Neural cell (in vitro differentiated cells): ENCODE measurements at regions not wholly inside any gene's neighbourhood (a gene's known extent, or its start where the extent isn't known, plus 50 kb on each side); places are given as distances from the start of the nearest gene placed in this dataset.

Experiments used
- H2AFZ ChIP-seq: fragments of 200-600, 300-800 bp; sonication (generic), shearing (Covaris generic); 2 replicates; pipeline ENCODE4 v1.6.0; 2014; ENCODE audit warnings: low read depth, mild to moderate bottlenecking, antibody characterized with exemption, low read length, moderate library complexity
- H3F3A ChIP-seq: fragments of 200-600 bp; shearing (Covaris generic); 2 replicates; pipeline ENCODE4 v1.6.1; 2016; ENCODE audit warnings: mild to moderate bottlenecking, moderate library complexity, mixed read lengths, antibody characterized with exemption, low read length; ENCODE audit not compliant: insufficient read depth, poor library complexity, severe bottlenecking
- H3K27ac ChIP-seq: fragments of 200-600, 300-800 bp; sonication (generic), shearing (Covaris generic); 2 replicates; pipeline ENCODE4 v1.5.1; 2014; ENCODE audit warnings: mild to moderate bottlenecking, low read length, moderate library complexity
- H3K27me3 ChIP-seq: fragments of 300-800, 200-600 bp; sonication (generic), shearing (Covaris generic); 2 replicates; pipeline ENCODE4 v1.6.0; 2014; ENCODE audit warnings: mild to moderate bottlenecking, low read depth, low read length, moderate library complexity; ENCODE audit not compliant: insufficient read depth
- H3K36me3 ChIP-seq: fragments of 300-800, 200-600 bp; sonication (generic), shearing (Covaris generic); 2 replicates; pipeline ENCODE4 v1.5.1; 2014; ENCODE audit warnings: mild to moderate bottlenecking, antibody characterized with exemption, low read length, moderate library complexity; ENCODE audit not compliant: insufficient read depth
- H3K4me2 ChIP-seq: fragments of 300-800, 200-600 bp; sonication (generic), shearing (Covaris generic); 2 replicates; pipeline ENCODE4 v1.6.0; 2014; ENCODE audit warnings: mild to moderate bottlenecking, low read length
- H3K4me3 ChIP-seq: fragments of 300-800, 200-600 bp; sonication (generic), shearing (Covaris generic); 2 replicates; pipeline ENCODE4 v1.5.1; 2014; ENCODE audit warnings: mild to moderate bottlenecking, low read length, moderate library complexity
- H3K79me2 ChIP-seq: fragments of 200-600 bp; shearing (Covaris generic); replicated peaks from 2 replicates; pipeline ENCODE4 v1.6.0; 2014; ENCODE audit warnings: mild to moderate bottlenecking, low read length, moderate library complexity; ENCODE audit not compliant: insufficient read depth
- H3K9ac ChIP-seq: fragments of 300-800, 200-600 bp; sonication (generic), shearing (Covaris generic); 2 replicates; pipeline ENCODE4 v1.6.1; 2016; ENCODE audit warnings: mild to moderate bottlenecking, low read length, mixed read lengths
- H3K9me2 ChIP-seq: fragments of 200-600 bp; shearing (Covaris generic); 2 replicates; pipeline ENCODE4 v1.6.1; 2016; ENCODE audit warnings: mild to moderate bottlenecking, low read length, mixed read lengths; ENCODE audit not compliant: insufficient read depth
- H3K9me3 ChIP-seq: fragments of 200-600, 300-800 bp; sonication (generic), shearing (Covaris generic); 2 replicates; pipeline ENCODE4 v1.6.1; 2016; ENCODE audit warnings: mild to moderate bottlenecking, mixed run types, low read length, moderate library complexity, mixed read lengths
- H4K20me1 ChIP-seq: fragments of 200-600 bp; shearing (Covaris generic); 2 replicates; pipeline ENCODE4 v1.6.1; 2016; ENCODE audit warnings: mild to moderate bottlenecking, mixed run types; ENCODE audit not compliant: insufficient read depth
- CTCF ChIP-seq: fragments of 450-650 bp; IDR thresholded peaks from 2 replicates; pipeline ENCODE4 v1.5.1; 2014; ENCODE audit warnings: antibody characterized with exemption, mild to moderate bottlenecking, moderate library complexity; ENCODE audit not compliant: poor library complexity, severe bottlenecking
- EP300 ChIP-seq: fragments of 450-650 bp; conservative IDR thresholded peaks from 2 replicates; pipeline ENCODE4 v1.6.1; 2014; ENCODE audit warnings: antibody characterized with exemption, mild to moderate bottlenecking, moderate library complexity; ENCODE audit not compliant: poor library complexity, severe bottlenecking
- EZH2 ChIP-seq: fragments of 200-600, 300-800 bp; shearing (Covaris generic), sonication (generic); IDR thresholded peaks from 2 replicates; pipeline ENCODE4 v1.6.1; 2014; ENCODE audit warnings: antibody characterized with exemption, low read length, borderline replicate concordance, mild to moderate bottlenecking; ENCODE audit not compliant: insufficient read depth, poor library complexity, severe bottlenecking
- MXI1 ChIP-seq: fragments of 450-650 bp; conservative IDR thresholded peaks from 2 replicates; pipeline ENCODE4 v1.6.1; 2014; ENCODE audit warnings: antibody characterized with exemption, mild to moderate bottlenecking; ENCODE audit not compliant: poor library complexity, severe bottlenecking
- POLR2AphosphoS5 ChIP-seq: IDR thresholded peaks from 2 replicates; pipeline ENCODE4 v1.6.1; 2012
- RAD21 ChIP-seq: fragments of 450-650 bp; conservative IDR thresholded peaks from 2 replicates; pipeline ENCODE4 v1.6.1; 2014; ENCODE audit warnings: antibody characterized with exemption, mild to moderate bottlenecking, moderate library complexity
- REST ChIP-seq: IDR thresholded peaks from 2 replicates; pipeline ENCODE4 v1.6.1; 2012; ENCODE audit warnings: borderline replicate concordance
- SMC3 ChIP-seq: fragments of 450-650 bp; conservative IDR thresholded peaks from 2 replicates; pipeline ENCODE4 v1.6.1; 2014; ENCODE audit warnings: antibody characterized with exemption, mild to moderate bottlenecking, moderate library complexity; ENCODE audit not compliant: poor library complexity
- TAF1 ChIP-seq: IDR thresholded peaks from 2 replicates; pipeline ENCODE4 v1.6.1; 2012; ENCODE audit warnings: low read depth

- Histone ChIP-seq H3K4me2 (no peak overlapping the region), H3K79me2 (no peaks in the 10 kb centered on the region), H3K4me3 (no peak overlapping the region), H3F3A (no peaks in the 10 kb centered on the region), H4K20me1 (no peaks in the 10 kb centered on the region), H3K9ac (no peak overlapping the region), H2AFZ (no peak overlapping the region), H3K36me3 (no peaks in the 10 kb centered on the region), H3K27me3 (no peaks in the 10 kb centered on the region), H3K9me2 (no peaks in the 10 kb centered on the region), H3K27ac (no peak overlapping the region), H3K9me3 (no peaks in the 10 kb centered on the region)
- TF ChIP-seq SMC3: no peak
- no peak for TF ChIP-seq RAD21
- TF ChIP-seq CTCF: no peak
- TF ChIP-seq TAF1: no peak
- no peak for TF ChIP-seq EP300
- TF ChIP-seq POLR2AphosphoS5: no peak
- TF ChIP-seq REST: no peak
Observed at GRCh38 chr2:153221506-153221905, 257.1 kb downstream of the RPRM start.

- Histone ChIP-seq H4K20me1 (no peaks in the 10 kb centered on the region), H3K27me3 (no peaks in the 10 kb centered on the region), H2AFZ (no peak overlapping the region), H3K4me2 (no peak overlapping the region), H3K79me2 (no peaks in the 10 kb centered on the region), H3K9me2 (no peaks in the 10 kb centered on the region), H3K9me3 (no peaks in the 10 kb centered on the region), H3F3A (no peaks in the 10 kb centered on the region), H3K9ac (no peak overlapping the region), H3K4me3 (no peak overlapping the region), H3K27ac (no peak overlapping the region), H3K36me3 (no peaks in the 10 kb centered on the region)
- TF ChIP-seq RAD21 (no peak), EP300 (no peak), SMC3 (no peak), CTCF (no peak), REST (no peak), MXI1 (no peak), POLR2AphosphoS5 (no peak), EZH2 (no peak), TAF1 (no peak)
Observed at GRCh38 chr2:153221087-153221486, 257.5 kb downstream of the RPRM start.
